ENCODE measurements at regions not wholly inside any gene's neighbourhood (a gene's known extent, or its start where the extent isn't known, plus 50 kb on each side); places are given as distances from the start of the nearest gene placed in this dataset.

GRCh38 chr1:181255270-181255929, 166.9 kb downstream of the IER5 start:
- intact Hi-C loops (cut with micrococcal nuclease), result no loop called here

GRCh38 chr1:181257117-181257516, 168.6 kb downstream of the IER5 start:
- intact Hi-C loops (cut with micrococcal nuclease), result no loop called here

- intact Hi-C loops (cut with micrococcal nuclease), result no loop called here
Observed at GRCh38 chr1:181259026-181259745, 170.7 kb downstream of the IER5 start.

GRCh38 chr1:181260271-181260670, 171.8 kb downstream of the IER5 start:
- intact Hi-C loops (cut with micrococcal nuclease), result no loop called here

GRCh38 chr1:181260994-181261393, 172.5 kb downstream of the IER5 start:
- intact Hi-C loops (cut with micrococcal nuclease), result no loop called here

GRCh38 chr1:181262069-181262468, 173.6 kb downstream of the IER5 start:
- intact Hi-C loops (cut with micrococcal nuclease), result no loop called here

GRCh38 chr1:181263444-181263843, 174.9 kb downstream of the IER5 start:
- intact Hi-C loops (cut with micrococcal nuclease), result no loop called here

GRCh38 chr1:181264821-181265220, 176.3 kb downstream of the IER5 start:
- intact Hi-C loops (cut with micrococcal nuclease), result no loop called here

GRCh38 chr1:181284978-181285377, 196.5 kb downstream of the IER5 start:
- intact Hi-C loops (cut with micrococcal nuclease), result no loop called here

- intact Hi-C loops (cut with micrococcal nuclease), result no loop called here
Observed at GRCh38 chr1:181295217-181295616, 188.1 kb upstream of the CACNA1E start.

GRCh38 chr1:181296180-181296579, 187.1 kb upstream of the CACNA1E start:
- intact Hi-C loops (cut with micrococcal nuclease), result no loop called here

- intact Hi-C loops (cut with micrococcal nuclease), result no loop called here
Observed at GRCh38 chr1:181308098-181308497, 175.2 kb upstream of the CACNA1E start.

GRCh38 chr1:181310560-181310959, 172.8 kb upstream of the CACNA1E start:
- intact Hi-C loops (cut with micrococcal nuclease), result no loop called here

- intact Hi-C loops (cut with micrococcal nuclease), result no loop called here
Observed at GRCh38 chr1:181312946-181313345, 170.4 kb upstream of the CACNA1E start.

- intact Hi-C loops (cut with micrococcal nuclease), result no loop called here
Observed at GRCh38 chr1:181313466-181313865, 169.9 kb upstream of the CACNA1E start.

- intact Hi-C loops (cut with micrococcal nuclease), result no loop called here
Observed at GRCh38 chr1:181314010-181314409, 169.3 kb upstream of the CACNA1E start.

GRCh38 chr1:181314959-181315358, 168.4 kb upstream of the CACNA1E start:
- intact Hi-C loops (cut with micrococcal nuclease), result no loop called here

- intact Hi-C loops (cut with micrococcal nuclease), result no loop called here
Observed at GRCh38 chr1:181317261-181317930, 165.9 kb upstream of the CACNA1E start.

- intact Hi-C loops (cut with micrococcal nuclease), result no loop called here
Observed at GRCh38 chr1:181318022-181318857, 165.1 kb upstream of the CACNA1E start.

- intact Hi-C loops (cut with micrococcal nuclease), result no loop called here
Observed at GRCh38 chr1:181318858-181319235, 164.5 kb upstream of the CACNA1E start.

GRCh38 chr1:181319907-181320306, 163.4 kb upstream of the CACNA1E start:
- intact Hi-C loops (cut with micrococcal nuclease), result no loop called here

Data from T-helper 2 cell treated with Interferon-gamma antibody and Interleukin-4, amounts not matched to agents 100 ng/mL and 5 ng/mL, for 36 hours (primary cell).